ENCODE measurements at regions not wholly inside any gene's neighbourhood (a gene's known extent, or its start where the extent isn't known, plus 50 kb on each side); places are given as distances from the start of the nearest gene placed in this dataset.

- ATAC-seq (ENCODE audit: low read depth) = no peak
- Mint-ChIP-seq H3K9me3 (peaks cover 9% of the 10 kb centered on the region), H3K36me3 (ENCODE audit: low read depth) (no peaks in the 10 kb centered on the region), H3K27me3 (no peaks in the 10 kb centered on the region), H3K27ac (no peak overlapping the region), H3K4me1 (no peaks in the 10 kb centered on the region), H3K4me3 (no peak overlapping the region)
- intact Hi-C loops (cut with micrococcal nuclease) = no loop called here
- DNase-seq = no peak
- ChIA-PET POLR2A (no interaction called here), CTCF (no interaction called here)
- no peak for TF ChIP-seq CTCF (IDR thresholded peaks at IDR 0.05)
These were observed 1806.8 kb downstream of the BRINP3 start for GRCh38 chr1:188670837-188671236.

DNA sequence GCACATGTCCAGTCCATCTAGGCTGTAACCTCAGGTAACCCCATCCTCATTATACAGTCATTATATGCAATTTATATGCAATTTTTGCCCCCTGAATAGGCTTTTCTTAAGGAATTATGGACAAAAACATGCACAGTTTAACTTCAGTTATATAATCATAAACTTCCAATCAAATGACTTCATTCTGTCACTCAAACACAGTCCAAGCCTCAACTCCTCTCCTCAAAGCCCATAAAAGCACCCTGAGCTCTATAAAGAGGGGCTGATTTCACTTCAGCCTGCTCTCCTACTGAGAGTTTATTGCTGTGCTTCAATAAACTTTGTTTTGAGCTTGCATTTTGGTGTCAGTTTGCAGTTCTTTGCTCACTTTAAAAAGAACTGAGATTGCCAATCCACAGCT, 1805.5 kb downstream of the BRINP3 start:
- intact Hi-C loops (cut with micrococcal nuclease) = no loop called here
- POLR2A ChIA-PET = no interaction called here
- no peaks in the 10 kb centered on the region for H3K27me3 Mint-ChIP-seq
- no peaks in the 10 kb centered on the region for H3K4me1 Mint-ChIP-seq
- H3K4me3 Mint-ChIP-seq = no peak overlapping the region
- ATAC-seq (ENCODE audit: low read depth) = no peak
- peaks cover 9% of the 10 kb centered on the region for H3K9me3 Mint-ChIP-seq
- no peak for DNase-seq
- CTCF ChIA-PET = no interaction called here
- no peak for TF ChIP-seq CTCF (IDR thresholded peaks at IDR 0.05)
- no peaks in the 10 kb centered on the region for H3K36me3 Mint-ChIP-seq (ENCODE audit: low read depth)
- no peak overlapping the region for H3K27ac Mint-ChIP-seq

DNA sequence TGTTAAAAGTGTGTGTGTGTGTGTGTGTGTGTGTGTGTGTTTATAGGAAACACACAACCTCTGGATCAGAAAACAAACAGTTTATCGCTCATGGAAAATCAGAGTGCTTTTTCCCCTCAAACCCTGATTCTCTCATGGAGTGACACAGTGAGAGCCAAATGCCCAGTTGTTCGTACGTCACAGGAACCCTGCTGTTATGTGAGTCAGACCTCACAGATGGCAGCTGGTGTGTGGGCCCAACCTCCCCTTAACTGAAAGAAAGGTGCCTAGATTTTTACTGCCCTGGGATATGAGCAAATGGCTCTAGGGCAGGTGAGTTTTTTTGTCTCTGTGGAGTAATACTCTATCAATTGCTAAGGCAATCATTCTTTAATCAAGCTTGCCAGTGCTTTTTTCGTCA, 1788.1 kb downstream of the BRINP3 start:
- Mint-ChIP-seq H3K4me3 (no peak overlapping the region), H3K4me1 (no peaks in the 10 kb centered on the region), H3K27me3 (no peaks in the 10 kb centered on the region), H3K36me3 (ENCODE audit: low read depth) (no peaks in the 10 kb centered on the region), H3K9me3 (peaks cover 10% of the 10 kb centered on the region), H3K27ac (no peak overlapping the region)
- TF ChIP-seq CTCF (IDR thresholded peaks at IDR 0.05) = no peak
- DNase-seq (no peak), ATAC-seq (ENCODE audit: low read depth) (no peak)
- CTCF ChIA-PET = no interaction called here
- intact Hi-C loops (cut with micrococcal nuclease) = no loop called here
- POLR2A ChIA-PET = no interaction called here

- Mint-ChIP-seq H3K27ac (no peak overlapping the region), H3K27me3 (no peaks in the 10 kb centered on the region), H3K36me3 (ENCODE audit: low read depth) (no peaks in the 10 kb centered on the region), H3K4me1 (no peaks in the 10 kb centered on the region), H3K9me3 (peaks cover 16% of the 10 kb centered on the region), H3K4me3 (no peak overlapping the region)
- DNase-seq (no peak), ATAC-seq (ENCODE audit: low read depth) (no peak)
- TF ChIP-seq CTCF (IDR thresholded peaks at IDR 0.05) = no peak
- ChIA-PET CTCF (no interaction called here), POLR2A (no interaction called here)
- intact Hi-C loops (cut with micrococcal nuclease) = no loop called here
These were observed 1777.5 kb downstream of the BRINP3 start for GRCh38 chr1:188700116-188700515.

DNA sequence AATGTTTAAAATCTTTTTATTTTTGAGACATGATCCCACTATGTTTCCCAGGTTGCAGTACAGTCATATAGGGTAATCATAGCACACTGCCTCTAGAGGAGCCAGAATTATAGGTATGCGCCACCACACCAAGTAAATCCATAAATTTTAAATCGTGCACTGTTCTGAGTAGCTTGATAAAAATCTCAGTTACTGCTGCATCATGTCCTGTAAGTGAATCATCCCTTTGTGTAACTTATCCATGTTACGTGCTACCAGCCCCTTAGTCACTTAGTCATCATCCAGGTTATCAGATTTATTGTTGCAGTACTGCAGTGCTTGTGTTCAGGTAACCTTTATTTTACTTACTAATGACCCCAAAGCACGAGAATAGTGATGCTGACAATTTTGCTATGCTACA, 1770.9 kb downstream of the BRINP3 start:
- Mint-ChIP-seq H3K36me3 (ENCODE audit: low read depth) (no peaks in the 10 kb centered on the region), H3K27me3 (no peaks in the 10 kb centered on the region), H3K4me3 (no peak overlapping the region), H3K9me3 (peaks cover 10% of the 10 kb centered on the region), H3K4me1 (no peaks in the 10 kb centered on the region), H3K27ac (no peak overlapping the region)
- ATAC-seq (ENCODE audit: low read depth) = no peak
- DNase-seq = no peak
- CTCF ChIA-PET = no interaction called here
- intact Hi-C loops (cut with micrococcal nuclease) = no loop called here
- POLR2A ChIA-PET = no interaction called here
- TF ChIP-seq CTCF (IDR thresholded peaks at IDR 0.05) = no peak

Measured in activated B cell treated with CpG ODN at 0.5 μM for 24 hours (primary cell).